ENCODE measurements at regions not wholly inside any gene's neighbourhood (a gene's known extent, or its start where the extent isn't known, plus 50 kb on each side); places are given as distances from the start of the nearest gene placed in this dataset.

- H3K4me3 ChIP-seq (ENCODE audit: low read length), result no peak overlapping the region
- H3K23ac ChIP-seq (ENCODE audit: low read length), result no peak overlapping the region
- H3K18ac ChIP-seq (ENCODE audit: low read length), result no peak overlapping the region
- H2BK15ac ChIP-seq (replicated peaks; ENCODE audit: low read depth), result no peak overlapping the region
- H3K36me3 ChIP-seq (ENCODE audit: control insufficient read depth, insufficient read depth, low read length), result no peaks in the 10 kb centered on the region
- no peak overlapping the region for H2BK5ac ChIP-seq (ENCODE audit: low read length)
- H3K4me2 ChIP-seq (ENCODE audit: low read length), result no peak overlapping the region
- H3K56ac ChIP-seq (ENCODE audit: low read length), result no peak overlapping the region
- no peaks in the 10 kb centered on the region for H3K27me3 ChIP-seq (ENCODE audit: insufficient read depth, low read length, poor library complexity)
- no peak overlapping the region for H4K5ac ChIP-seq (ENCODE audit: low read length)
- H3K4me1 ChIP-seq (ENCODE audit: control insufficient read depth, low read depth, low read length), result no peaks in the 10 kb centered on the region
- H2AK5ac ChIP-seq (ENCODE audit: low read length), result no peak overlapping the region
- WGBS (ENCODE audit: extremely low coverage, insufficient coverage, low lambda C conversion rate), result no CpG with 5 or more reads among the region's 2 CpGs
- no peak for DNase-seq
- no peak overlapping the region for H3K9ac ChIP-seq (ENCODE audit: low read length)
- H3K4ac ChIP-seq (ENCODE audit: low read depth, low read length), result no peak overlapping the region
- H3K79me2 ChIP-seq (ENCODE audit: control insufficient read depth, insufficient read depth, low read length), result no peaks in the 10 kb centered on the region
- H3K27ac ChIP-seq (ENCODE audit: low read depth, low read length), result no peak overlapping the region
- no peak overlapping the region for H2BK120ac ChIP-seq (ENCODE audit: low read depth, low read length)
- H4K8ac ChIP-seq (ENCODE audit: low read depth, low read length), result no peak overlapping the region
- H3K79me1 ChIP-seq (ENCODE audit: low read length), result no peaks in the 10 kb centered on the region
These were observed 52.3 kb upstream of the CLNK start for GRCh38 chr4:10736895-10737294.

GRCh38 chr4:10736266-10736665 lies 51.7 kb upstream of the CLNK start:
- H3K36me3 ChIP-seq (ENCODE audit: control insufficient read depth, insufficient read depth, low read length), result no peaks in the 10 kb centered on the region
- no peak overlapping the region for H3K4ac ChIP-seq (ENCODE audit: low read depth, low read length)
- no peak overlapping the region for H3K4me2 ChIP-seq (ENCODE audit: low read length)
- no peaks in the 10 kb centered on the region for H3K79me1 ChIP-seq (ENCODE audit: low read length)
- H4K8ac ChIP-seq (ENCODE audit: low read depth, low read length), result no peak overlapping the region
- H2BK5ac ChIP-seq (ENCODE audit: low read length), result no peak overlapping the region
- no peak overlapping the region for H3K23ac ChIP-seq (ENCODE audit: low read length)
- no peak overlapping the region for H3K4me3 ChIP-seq (ENCODE audit: low read length)
- no peaks in the 10 kb centered on the region for H3K27me3 ChIP-seq (ENCODE audit: insufficient read depth, low read length, poor library complexity)
- no peak overlapping the region for H3K18ac ChIP-seq (ENCODE audit: low read length)
- H3K27ac ChIP-seq (ENCODE audit: low read depth, low read length), result no peak overlapping the region
- DNase-seq, result no peak
- H3K56ac ChIP-seq (ENCODE audit: low read length), result no peak overlapping the region
- H2BK120ac ChIP-seq (ENCODE audit: low read depth, low read length), result no peak overlapping the region
- H3K4me1 ChIP-seq (ENCODE audit: control insufficient read depth, low read depth, low read length), result no peaks in the 10 kb centered on the region
- no peaks in the 10 kb centered on the region for H3K79me2 ChIP-seq (ENCODE audit: control insufficient read depth, insufficient read depth, low read length)
- no peak overlapping the region for H2BK15ac ChIP-seq (replicated peaks; ENCODE audit: low read depth)
- no peak overlapping the region for H2AK5ac ChIP-seq (ENCODE audit: low read length)
- WGBS (ENCODE audit: extremely low coverage, insufficient coverage, low lambda C conversion rate), result no CpG with 5 or more reads among the region's 3 CpGs
- no peak overlapping the region for H3K9ac ChIP-seq (ENCODE audit: low read length)
- H4K5ac ChIP-seq (ENCODE audit: low read length), result no peak overlapping the region

GRCh38 chr4:10734697-10735096 lies 50.1 kb upstream of the CLNK start:
- no peak overlapping the region for H2BK120ac ChIP-seq (ENCODE audit: low read depth, low read length)
- no peak overlapping the region for H3K4ac ChIP-seq (ENCODE audit: low read depth, low read length)
- DNase-seq, result no peak
- no peak overlapping the region for H3K18ac ChIP-seq (ENCODE audit: low read length)
- H4K5ac ChIP-seq (ENCODE audit: low read length), result no peak overlapping the region
- no peaks in the 10 kb centered on the region for H3K27me3 ChIP-seq (ENCODE audit: insufficient read depth, low read length, poor library complexity)
- no peaks in the 10 kb centered on the region for H3K79me1 ChIP-seq (ENCODE audit: low read length)
- no peak overlapping the region for H3K9ac ChIP-seq (ENCODE audit: low read length)
- H3K27ac ChIP-seq (ENCODE audit: low read depth, low read length), result no peak overlapping the region
- no peak overlapping the region for H2AK5ac ChIP-seq (ENCODE audit: low read length)
- no peak overlapping the region for H2BK15ac ChIP-seq (replicated peaks; ENCODE audit: low read depth)
- H3K4me1 ChIP-seq (ENCODE audit: control insufficient read depth, low read depth, low read length), result no peaks in the 10 kb centered on the region
- H2BK5ac ChIP-seq (ENCODE audit: low read length), result no peak overlapping the region
- no peaks in the 10 kb centered on the region for H3K79me2 ChIP-seq (ENCODE audit: control insufficient read depth, insufficient read depth, low read length)
- H3K23ac ChIP-seq (ENCODE audit: low read length), result no peak overlapping the region
- no peak overlapping the region for H3K4me2 ChIP-seq (ENCODE audit: low read length)
- H3K4me3 ChIP-seq (ENCODE audit: low read length), result no peak overlapping the region
- H3K36me3 ChIP-seq (ENCODE audit: control insufficient read depth, insufficient read depth, low read length), result no peaks in the 10 kb centered on the region
- no CpG with 5 or more reads among the region's 5 CpGs for WGBS (ENCODE audit: extremely low coverage, insufficient coverage, low lambda C conversion rate)
- H4K8ac ChIP-seq (ENCODE audit: low read depth, low read length), result no peak overlapping the region
- no peak overlapping the region for H3K56ac ChIP-seq (ENCODE audit: low read length)

Measured in mesendoderm (in vitro differentiated cells).